WTC11 (cell line): ENCODE measurements at regions not wholly inside any gene's neighbourhood (a gene's known extent, or its start where the extent isn't known, plus 50 kb on each side); places are given as distances from the start of the nearest gene placed in this dataset.

Source experiments
- CREM ChIP-seq: sonication (generic); formaldehyde crosslinking; IDR thresholded peaks from 2 replicates; pipeline ENCODE4 v1.8.1; 2022; ENCODE audit warnings: mild to moderate bottlenecking, missing genetic modification reagents, moderate library complexity
- FOXK1 ChIP-seq: sonication (generic); formaldehyde crosslinking; IDR thresholded peaks from 2 replicates; pipeline ENCODE4 v1.8.0; 2022; ENCODE audit warnings: mild to moderate bottlenecking, moderate library complexity, missing genetic modification reagents
- SP1 ChIP-seq: sonication (generic); formaldehyde crosslinking; conservative IDR thresholded peaks from 2 replicates; pipeline ENCODE4 v1.8.1; 2022; ENCODE audit warnings: missing genetic modification reagents
- TEAD4 ChIP-seq: sonication (generic); formaldehyde crosslinking; IDR thresholded peaks from 2 replicates; pipeline ENCODE4 v1.8.0; 2022; ENCODE audit warnings: mild to moderate bottlenecking, missing genetic modification reagents
- ZNF121 ChIP-seq: sonication (generic); formaldehyde crosslinking; IDR thresholded peaks from 2 replicates; pipeline ENCODE4 v1.8.0; 2023; ENCODE audit warnings: missing genetic modification reagents
- TF ChIP-seq, protein P1 (sequence below): fragments of 200-600 bp; IDR thresholded peaks from 2 replicates; pipeline ENCODE4 v1.8.0; 2022; ENCODE audit warnings: antibody characterized with exemption
- TF ChIP-seq, protein P2 (sequence below): sonication (generic); formaldehyde crosslinking; IDR thresholded peaks from 2 replicates; pipeline ENCODE4 v1.8.0; 2023; ENCODE audit warnings: missing genetic modification reagents
- TF ChIP-seq, protein P3 (sequence below): sonication (generic); formaldehyde crosslinking; IDR thresholded peaks from 2 replicates; pipeline ENCODE4 v1.8.0; 2022; ENCODE audit warnings: mild to moderate bottlenecking, missing genetic modification reagents
- TF ChIP-seq, protein P4 (sequence below): sonication (generic); formaldehyde crosslinking; IDR thresholded peaks from 2 replicates; pipeline ENCODE4 v1.8.0; 2023; ENCODE audit warnings: mild to moderate bottlenecking, missing genetic modification reagents

DNA sequence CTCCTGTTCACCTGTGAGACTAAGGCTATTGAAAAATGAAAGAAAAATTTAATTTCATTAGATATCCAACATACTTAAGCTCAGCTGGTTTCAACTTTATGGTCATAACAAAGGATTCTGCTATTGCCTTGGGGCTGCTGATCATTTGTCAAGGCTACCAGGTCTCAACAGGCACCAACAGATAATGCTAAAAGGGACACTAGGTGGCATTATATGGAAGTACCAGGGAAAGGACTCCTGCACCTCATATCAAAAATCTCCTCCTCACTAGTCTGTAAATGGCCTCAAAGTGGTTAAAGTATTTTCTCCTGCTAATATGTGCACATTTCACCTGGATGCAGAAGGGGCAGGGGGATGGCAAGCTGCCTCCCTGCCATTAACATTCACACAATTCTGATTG, 167.9 kb upstream of the REG3A start:
- TF ChIP-seq, protein P1, sequence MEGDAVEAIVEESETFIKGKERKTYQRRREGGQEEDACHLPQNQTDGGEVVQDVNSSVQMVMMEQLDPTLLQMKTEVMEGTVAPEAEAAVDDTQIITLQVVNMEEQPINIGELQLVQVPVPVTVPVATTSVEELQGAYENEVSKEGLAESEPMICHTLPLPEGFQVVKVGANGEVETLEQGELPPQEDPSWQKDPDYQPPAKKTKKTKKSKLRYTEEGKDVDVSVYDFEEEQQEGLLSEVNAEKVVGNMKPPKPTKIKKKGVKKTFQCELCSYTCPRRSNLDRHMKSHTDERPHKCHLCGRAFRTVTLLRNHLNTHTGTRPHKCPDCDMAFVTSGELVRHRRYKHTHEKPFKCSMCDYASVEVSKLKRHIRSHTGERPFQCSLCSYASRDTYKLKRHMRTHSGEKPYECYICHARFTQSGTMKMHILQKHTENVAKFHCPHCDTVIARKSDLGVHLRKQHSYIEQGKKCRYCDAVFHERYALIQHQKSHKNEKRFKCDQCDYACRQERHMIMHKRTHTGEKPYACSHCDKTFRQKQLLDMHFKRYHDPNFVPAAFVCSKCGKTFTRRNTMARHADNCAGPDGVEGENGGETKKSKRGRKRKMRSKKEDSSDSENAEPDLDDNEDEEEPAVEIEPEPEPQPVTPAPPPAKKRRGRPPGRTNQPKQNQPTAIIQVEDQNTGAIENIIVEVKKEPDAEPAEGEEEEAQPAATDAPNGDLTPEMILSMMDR = no peak
- no peak for TF ChIP-seq ZNF121 (CRISPR knock-in tag)
- TF ChIP-seq TEAD4 (CRISPR knock-in tag) = no peak
- no peak for TF ChIP-seq FOXK1 (CRISPR knock-in tag)
- TF ChIP-seq, protein P2, sequence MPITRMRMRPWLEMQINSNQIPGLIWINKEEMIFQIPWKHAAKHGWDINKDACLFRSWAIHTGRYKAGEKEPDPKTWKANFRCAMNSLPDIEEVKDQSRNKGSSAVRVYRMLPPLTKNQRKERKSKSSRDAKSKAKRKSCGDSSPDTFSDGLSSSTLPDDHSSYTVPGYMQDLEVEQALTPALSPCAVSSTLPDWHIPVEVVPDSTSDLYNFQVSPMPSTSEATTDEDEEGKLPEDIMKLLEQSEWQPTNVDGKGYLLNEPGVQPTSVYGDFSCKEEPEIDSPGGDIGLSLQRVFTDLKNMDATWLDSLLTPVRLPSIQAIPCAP (CRISPR knock-in tag) = no peak
- TF ChIP-seq, protein P3, sequence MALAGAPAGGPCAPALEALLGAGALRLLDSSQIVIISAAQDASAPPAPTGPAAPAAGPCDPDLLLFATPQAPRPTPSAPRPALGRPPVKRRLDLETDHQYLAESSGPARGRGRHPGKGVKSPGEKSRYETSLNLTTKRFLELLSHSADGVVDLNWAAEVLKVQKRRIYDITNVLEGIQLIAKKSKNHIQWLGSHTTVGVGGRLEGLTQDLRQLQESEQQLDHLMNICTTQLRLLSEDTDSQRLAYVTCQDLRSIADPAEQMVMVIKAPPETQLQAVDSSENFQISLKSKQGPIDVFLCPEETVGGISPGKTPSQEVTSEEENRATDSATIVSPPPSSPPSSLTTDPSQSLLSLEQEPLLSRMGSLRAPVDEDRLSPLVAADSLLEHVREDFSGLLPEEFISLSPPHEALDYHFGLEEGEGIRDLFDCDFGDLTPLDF (CRISPR knock-in tag) = no peak
- TF ChIP-seq, protein P4, sequence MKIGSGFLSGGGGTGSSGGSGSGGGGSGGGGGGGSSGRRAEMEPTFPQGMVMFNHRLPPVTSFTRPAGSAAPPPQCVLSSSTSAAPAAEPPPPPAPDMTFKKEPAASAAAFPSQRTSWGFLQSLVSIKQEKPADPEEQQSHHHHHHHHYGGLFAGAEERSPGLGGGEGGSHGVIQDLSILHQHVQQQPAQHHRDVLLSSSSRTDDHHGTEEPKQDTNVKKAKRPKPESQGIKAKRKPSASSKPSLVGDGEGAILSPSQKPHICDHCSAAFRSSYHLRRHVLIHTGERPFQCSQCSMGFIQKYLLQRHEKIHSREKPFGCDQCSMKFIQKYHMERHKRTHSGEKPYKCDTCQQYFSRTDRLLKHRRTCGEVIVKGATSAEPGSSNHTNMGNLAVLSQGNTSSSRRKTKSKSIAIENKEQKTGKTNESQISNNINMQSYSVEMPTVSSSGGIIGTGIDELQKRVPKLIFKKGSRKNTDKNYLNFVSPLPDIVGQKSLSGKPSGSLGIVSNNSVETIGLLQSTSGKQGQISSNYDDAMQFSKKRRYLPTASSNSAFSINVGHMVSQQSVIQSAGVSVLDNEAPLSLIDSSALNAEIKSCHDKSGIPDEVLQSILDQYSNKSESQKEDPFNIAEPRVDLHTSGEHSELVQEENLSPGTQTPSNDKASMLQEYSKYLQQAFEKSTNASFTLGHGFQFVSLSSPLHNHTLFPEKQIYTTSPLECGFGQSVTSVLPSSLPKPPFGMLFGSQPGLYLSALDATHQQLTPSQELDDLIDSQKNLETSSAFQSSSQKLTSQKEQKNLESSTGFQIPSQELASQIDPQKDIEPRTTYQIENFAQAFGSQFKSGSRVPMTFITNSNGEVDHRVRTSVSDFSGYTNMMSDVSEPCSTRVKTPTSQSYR (CRISPR knock-in tag) = no peak
- no peak for TF ChIP-seq SP1
- no peak for TF ChIP-seq CREM
